Lower lobe of right lung (tissue), 2 donors: ENCODE measurements at regions not wholly inside any gene's neighbourhood (a gene's known extent, or its start where the extent isn't known, plus 50 kb on each side); places are given as distances from the start of the nearest gene placed in this dataset.

Source experiments
- ATAC-seq, 2 donors: fragments of 200-7000 bp; cut with Tn5 transposase; one replicate each; pipeline ENCODE4 v1.9.1; 2020 to 2022; ENCODE audit warnings: mild to moderate bottlenecking in 2 of 2, moderate library complexity in 2 of 2
- DNase-seq: peaks from one replicate; pipeline ENCODE4 v3.0.0-alpha.2; 2020
- H3K27ac ChIP-seq: fragments of 200-600 bp; one replicate; pipeline ENCODE4 v1.8.0; 2022
- H3K27me3 ChIP-seq: fragments of 200-600 bp; one replicate; pipeline ENCODE4 v1.8.0; 2022; ENCODE audit warnings: low read depth
- H3K36me3 ChIP-seq: fragments of 200-600 bp; one replicate; pipeline ENCODE4 v1.8.0; 2022; ENCODE audit warnings: mild to moderate bottlenecking
- H3K4me1 ChIP-seq: fragments of 200-600 bp; one replicate; pipeline ENCODE4 v1.8.0; 2022
- H3K4me3 ChIP-seq: fragments of 200-600 bp; one replicate; pipeline ENCODE4 v1.8.0; 2022; ENCODE audit warnings: mild to moderate bottlenecking
- H3K9me3 ChIP-seq: fragments of 200-600 bp; one replicate; pipeline ENCODE4 v1.8.0; 2022
- CTCF ChIP-seq: fragments of 200-600 bp; IDR thresholded peaks from one replicate; pipeline ENCODE4 v1.8.0; 2022; ENCODE audit warnings: antibody characterized with exemption, mild to moderate bottlenecking
- intact Hi-C: fragments of 100-400 bp; cut with DNase I; formaldehyde crosslinking; loops from one replicate; pipeline ENCODE4 v1.11.0; 2022
- donor health status: DM: no; HTN: yes; CAD: no; lungs with severe emphysema.

- H3K9me3 ChIP-seq, result no peaks in the 10 kb centered on the region
- no peaks in the 10 kb centered on the region for H3K4me1 ChIP-seq
- H3K4me3 ChIP-seq, result no peak overlapping the region
- intact Hi-C loops, result no loop called here
- DNase-seq, result no peak
- H3K36me3 ChIP-seq, result no peaks in the 10 kb centered on the region
- no peak overlapping the region for H3K27ac ChIP-seq
- H3K27me3 ChIP-seq, result no peaks in the 10 kb centered on the region
- no peak for ATAC-seq
- TF ChIP-seq CTCF, result no peak
Observed at GRCh38 chr3:78050276-78051065, 1010.6 kb downstream of the ROBO2 start.

DNA sequence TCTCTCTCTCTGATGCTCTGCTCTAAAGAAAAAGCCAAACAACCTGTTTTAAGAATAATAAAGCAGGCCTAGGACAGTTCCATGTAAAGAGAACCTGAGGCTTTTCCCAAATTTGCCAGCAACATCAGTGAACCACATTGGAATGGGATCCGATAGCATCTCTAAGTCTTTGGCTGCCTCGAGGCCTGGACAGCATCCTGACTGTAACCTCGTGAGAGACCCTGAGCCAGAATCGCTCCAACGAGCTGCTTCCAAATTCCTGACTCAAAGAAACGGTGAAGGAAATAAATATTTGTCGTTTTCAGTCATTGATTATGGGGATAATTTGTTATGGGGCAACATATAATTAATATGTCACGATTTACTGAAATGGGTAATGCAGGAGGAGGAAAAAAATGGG is 1012.8 kb downstream of the ROBO2 start:
- DNase-seq, result no peak
- Histone ChIP-seq H3K36me3 (no peaks in the 10 kb centered on the region), H3K9me3 (no peaks in the 10 kb centered on the region), H3K4me3 (no peak overlapping the region), H3K27me3 (no peaks in the 10 kb centered on the region), H3K27ac (no peak overlapping the region), H3K4me1 (no peaks in the 10 kb centered on the region)
- TF ChIP-seq CTCF, result no peak
- intact Hi-C loops, result no loop called here
- ATAC-seq, result no peak

DNA sequence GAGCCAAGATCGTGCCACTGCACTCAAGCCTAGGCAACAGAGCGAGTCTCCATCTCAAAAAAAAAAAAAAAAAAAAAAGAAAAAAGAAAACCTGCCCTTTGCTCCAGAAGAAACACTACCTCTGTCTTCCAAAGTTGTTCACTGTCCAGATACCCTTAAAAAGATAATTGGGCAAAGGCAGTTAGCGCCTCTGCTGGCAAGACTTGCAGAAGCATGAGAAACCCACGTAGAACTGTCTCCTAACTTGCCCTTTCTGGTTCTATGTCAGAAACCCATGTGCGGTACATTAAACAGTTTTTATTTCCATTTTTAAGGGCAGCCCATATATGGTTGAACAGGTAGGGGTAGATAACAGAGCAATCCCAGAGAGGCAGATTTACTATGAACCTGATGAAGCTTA is 1026.4 kb downstream of the ROBO2 start:
- Histone ChIP-seq H3K4me3 (no peak overlapping the region), H3K36me3 (no peaks in the 10 kb centered on the region), H3K4me1 (no peaks in the 10 kb centered on the region), H3K27me3 (no peaks in the 10 kb centered on the region), H3K9me3 (no peaks in the 10 kb centered on the region), H3K27ac (no peak overlapping the region)
- no peak for TF ChIP-seq CTCF
- no peak for ATAC-seq
- no peak for DNase-seq
- intact Hi-C loops, result no loop called here

DNA sequence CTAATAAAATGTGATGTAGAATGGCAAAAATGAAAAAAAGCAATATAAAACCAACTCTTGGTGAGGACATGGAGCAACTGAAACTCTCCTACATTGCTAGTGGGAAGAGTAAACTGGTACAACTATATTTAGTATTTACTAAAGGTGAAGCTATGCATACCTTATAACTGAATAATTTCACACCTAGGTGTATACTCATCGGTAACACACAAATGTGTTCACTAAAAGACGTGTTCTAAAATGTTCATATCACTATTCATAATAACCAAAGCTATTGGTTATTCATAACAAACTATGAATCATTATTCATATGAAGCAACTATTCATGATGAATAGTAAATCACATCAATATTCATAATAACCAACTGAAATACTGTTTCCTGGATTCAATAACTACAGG is 1030.3 kb downstream of the ROBO2 start:
- ATAC-seq (no peak), DNase-seq (no peak)
- Histone ChIP-seq H3K9me3 (no peaks in the 10 kb centered on the region), H3K27me3 (no peaks in the 10 kb centered on the region), H3K4me3 (no peak overlapping the region), H3K36me3 (no peaks in the 10 kb centered on the region), H3K27ac (no peak overlapping the region), H3K4me1 (no peaks in the 10 kb centered on the region)
- intact Hi-C loops, result no loop called here
- no peak for TF ChIP-seq CTCF

GRCh38 chr3:78076379-78076778 is 1036.5 kb downstream of the ROBO2 start:
- DNase-seq (no peak), ATAC-seq (no peak)
- intact Hi-C loops, result no loop called here
- H3K27me3 ChIP-seq, result no peaks in the 10 kb centered on the region
- no peaks in the 10 kb centered on the region for H3K9me3 ChIP-seq
- H3K27ac ChIP-seq, result no peak overlapping the region
- TF ChIP-seq CTCF, result no peak
- H3K36me3 ChIP-seq, result no peaks in the 10 kb centered on the region
- H3K4me1 ChIP-seq, result no peaks in the 10 kb centered on the region
- no peak overlapping the region for H3K4me3 ChIP-seq
